A172 (cell line): ENCODE measurements at regions not wholly inside any gene's neighbourhood (a gene's known extent, or its start where the extent isn't known, plus 50 kb on each side); places are given as distances from the start of the nearest gene placed in this dataset.
A peak's percentile ranks its signal among the peaks of the same experiment; 100 is the strongest.
"Not testable (repeated sequence)": the region's sequence is repeated elsewhere in the genome, so short reads cannot be mapped to it uniquely, and the experiment has no call there.

ENCODE experiments used
- DNase-seq: peaks from one replicate; pipeline ENCODE4 v3.0.0-alpha.2; 2015; ENCODE audit warnings: low spot score

GRCh38 chr18:22700920-22701319 lies 232.2 kb upstream of the RBBP8 start:
- no peak for DNase-seq

GRCh38 chr18:22701326-22701725 lies 231.8 kb upstream of the RBBP8 start:
- DNase-seq = no peak

GRCh38 chr18:22701795-22702194 lies 231.3 kb upstream of the RBBP8 start:
- DNase-seq = no peak

- DNase-seq = no peak
These were observed 230.3 kb upstream of the RBBP8 start for GRCh38 chr18:22702806-22703205.

- DNase-seq = peak; percentile 63
These were observed 229.1 kb upstream of the RBBP8 start for GRCh38 chr18:22703883-22704585.

GRCh38 chr18:22704586-22704918 lies 228.6 kb upstream of the RBBP8 start:
- DNase-seq = no peak

GRCh38 chr18:22705328-22705727 lies 227.8 kb upstream of the RBBP8 start:
- peak; percentile 60 for DNase-seq

GRCh38 chr18:22706025-22706424 lies 227.1 kb upstream of the RBBP8 start:
- not testable (repeated sequence) for DNase-seq

- no peak for DNase-seq
These were observed 223.7 kb upstream of the RBBP8 start for GRCh38 chr18:22709288-22710060.

GRCh38 chr18:22710673-22711191 lies 222.4 kb upstream of the RBBP8 start:
- peak; percentile 21 for DNase-seq

- peak; percentile 41 for DNase-seq
These were observed 221.9 kb upstream of the RBBP8 start for GRCh38 chr18:22711192-22711685.

GRCh38 chr18:22713511-22713910 lies 219.6 kb upstream of the RBBP8 start:
- DNase-seq = no peak

GRCh38 chr18:22717536-22717935 lies 215.6 kb upstream of the RBBP8 start:
- not testable (repeated sequence) for DNase-seq

GRCh38 chr18:22723221-22723620 lies 209.9 kb upstream of the RBBP8 start:
- DNase-seq = no peak

GRCh38 chr18:22723773-22724172 lies 209.4 kb upstream of the RBBP8 start:
- DNase-seq = no peak

GRCh38 chr18:22726469-22726868 lies 206.7 kb upstream of the RBBP8 start:
- DNase-seq = no peak

- no peak for DNase-seq
These were observed 205.1 kb upstream of the RBBP8 start for GRCh38 chr18:22728016-22728415.

GRCh38 chr18:22728481-22729105 lies 204.5 kb upstream of the RBBP8 start:
- no peak for DNase-seq

GRCh38 chr18:22731398-22731797 lies 201.7 kb upstream of the RBBP8 start:
- no peak for DNase-seq

- DNase-seq = no peak
These were observed 198.9 kb upstream of the RBBP8 start for GRCh38 chr18:22734105-22734661.

- DNase-seq = no peak
These were observed 198.1 kb upstream of the RBBP8 start for GRCh38 chr18:22734791-22735627.
